PFSK-1 (cell line): ENCODE measurements at regions not wholly inside any gene's neighbourhood (a gene's known extent, or its start where the extent isn't known, plus 50 kb on each side); places are given as distances from the start of the nearest gene placed in this dataset.

Experiments used
- POLR2AphosphoS5 ChIP-seq: IDR thresholded peaks from 2 replicates; pipeline ENCODE4 v1.6.1; 2012; ENCODE audit warnings: low read depth, mild to moderate bottlenecking, control low read depth, low read length, moderate library complexity
- REST ChIP-seq, 2 experiments: IDR thresholded peaks; 2 replicates each; pipeline versions ENCODE4 v1.6.1 to v1.8.0; 2011 to 2012; ENCODE audit warnings: low read depth in 2 of 2, low read length in 2 of 2, control low read depth in 1 of 2, inconsistent platforms in 1 of 2, mild to moderate bottlenecking in 1 of 2, moderate library complexity in 1 of 2; ENCODE audit not compliant: insufficient read depth in 1 of 2
- SIN3A ChIP-seq: IDR thresholded peaks from 2 replicates; pipeline ENCODE4 v1.6.1; 2012; ENCODE audit warnings: mild to moderate bottlenecking, low read length, moderate library complexity, borderline replicate concordance; ENCODE audit not compliant: insufficient read depth
- TAF1 ChIP-seq: IDR thresholded peaks from 2 replicates; pipeline ENCODE4 v1.6.1; 2012; ENCODE audit warnings: low read length, control low read depth, borderline replicate concordance; ENCODE audit not compliant: insufficient read depth

DNA sequence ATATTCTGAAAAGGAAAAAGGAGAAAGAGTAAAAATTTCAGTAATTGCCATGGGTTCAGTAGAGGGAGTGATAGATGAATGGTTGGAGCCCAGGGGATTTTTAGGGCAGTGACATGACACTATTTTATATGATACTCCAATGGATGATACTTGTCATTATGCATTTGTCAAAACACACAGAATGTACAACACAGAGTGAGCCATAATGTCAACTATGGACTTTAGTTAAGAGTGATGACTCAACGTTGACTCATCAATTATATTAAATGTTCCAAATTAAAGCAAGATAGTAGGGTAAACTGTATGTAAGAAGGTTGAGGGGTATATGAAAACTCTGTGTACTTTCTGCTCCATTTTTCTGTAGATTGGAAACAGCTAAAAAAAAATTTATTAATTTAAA lies 586.4 kb downstream of the TAF11L14 start:
- TF ChIP-seq POLR2AphosphoS5 (no peak), REST (IDR thresholded peaks at IDR 0.05; ENCODE audit: insufficient read depth in 1 of 2, low read depth in 2 of 2, low read length in 2 of 2) (no peak), SIN3A (no peak), TAF1 (no peak)
